ENCODE measurements at regions not wholly inside any gene's neighbourhood (a gene's known extent, or its start where the extent isn't known, plus 50 kb on each side); places are given as distances from the start of the nearest gene placed in this dataset.

DNA sequence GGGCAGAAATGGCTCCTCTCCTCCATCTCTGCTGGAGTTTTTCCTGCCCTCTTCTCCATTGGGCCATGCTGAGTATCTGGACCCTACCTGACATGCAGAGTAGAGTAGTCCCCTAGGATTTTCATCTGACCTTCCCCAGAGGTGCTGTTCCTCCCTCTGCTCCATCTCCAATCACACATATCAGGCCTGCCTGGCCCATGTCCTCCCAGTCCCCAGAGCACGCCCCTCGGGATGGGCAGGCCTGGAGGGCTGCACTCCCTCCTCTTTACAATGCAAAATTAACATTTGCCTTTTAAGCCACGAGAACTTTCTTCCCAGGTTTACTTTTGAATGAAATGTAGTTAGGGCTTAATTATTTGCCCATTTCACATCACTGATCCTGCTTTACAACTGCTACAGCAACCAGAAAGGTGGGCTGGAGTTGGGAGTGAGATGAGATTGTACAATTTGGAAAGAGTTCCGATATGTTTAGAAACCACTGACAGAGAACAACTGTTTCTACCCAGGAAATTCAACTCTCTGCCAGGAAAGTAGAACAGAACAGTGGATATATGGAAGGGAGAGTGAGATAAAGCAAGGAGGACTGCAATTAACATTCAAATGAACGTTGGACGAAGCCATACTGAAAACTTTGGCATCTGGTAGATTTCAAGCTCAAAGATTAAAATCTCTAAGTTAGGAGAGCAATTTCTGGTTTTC lies 184.0 kb upstream of the HABP2 start:
- no peak for DNase-seq

GRCh38 chr10:113369365-113369694 lies 183.5 kb upstream of the HABP2 start:
- DNase-seq: no peak

- DNase-seq: no peak
Observed at GRCh38 chr10:113376428-113376827, 176.4 kb upstream of the HABP2 start.

- no peak for DNase-seq
Observed at GRCh38 chr10:113379091-113379490, 173.8 kb upstream of the HABP2 start.

GRCh38 chr10:113381416-113381815 lies 171.4 kb upstream of the HABP2 start:
- no peak for DNase-seq

GRCh38 chr10:113381981-113382509 lies 170.8 kb upstream of the HABP2 start:
- DNase-seq: no peak

GRCh38 chr10:113382691-113383090 lies 170.2 kb upstream of the HABP2 start:
- no peak for DNase-seq

DNA sequence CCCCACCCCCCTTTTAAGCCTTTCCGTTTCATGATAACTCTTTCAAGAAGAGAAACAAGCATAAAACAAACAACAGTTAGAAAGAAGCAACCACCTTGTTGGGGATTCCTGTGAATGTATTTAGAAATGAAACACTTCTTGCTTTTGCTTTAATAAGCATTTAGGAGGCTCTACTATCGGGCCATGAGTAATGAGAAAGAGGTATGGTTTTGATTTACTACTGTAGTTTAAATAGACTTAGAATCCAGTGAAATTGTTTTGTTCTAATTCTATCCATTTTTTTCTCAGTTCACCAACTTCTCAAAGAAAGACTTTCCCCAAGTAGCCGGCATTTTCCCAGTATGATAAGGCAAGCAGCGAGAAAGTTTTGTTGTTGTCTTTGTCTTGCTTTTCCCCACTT lies 168.7 kb upstream of the HABP2 start:
- no peak for DNase-seq

GRCh38 chr10:113385021-113385999 lies 167.5 kb upstream of the HABP2 start:
- peak; percentile 34 for DNase-seq

DNA sequence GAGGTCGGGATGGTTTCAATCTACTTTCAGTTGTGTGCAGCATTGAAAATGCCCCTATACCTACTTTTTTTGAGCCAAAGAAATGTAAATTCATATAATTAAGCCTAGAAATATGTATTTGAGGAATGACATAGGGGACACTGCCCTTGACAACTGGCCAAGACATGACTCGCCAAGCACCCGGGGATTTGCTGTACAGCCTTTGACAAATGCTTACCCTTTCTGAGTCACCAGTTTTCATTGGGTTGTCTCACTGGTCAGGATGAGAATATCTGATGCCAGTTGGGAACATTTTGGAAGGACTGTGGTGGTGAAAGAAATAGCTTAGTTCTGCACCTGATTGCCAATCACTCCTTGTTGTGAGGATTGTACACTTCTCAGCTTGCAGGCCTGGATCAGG lies 166.8 kb upstream of the HABP2 start:
- no peak for DNase-seq

DNA sequence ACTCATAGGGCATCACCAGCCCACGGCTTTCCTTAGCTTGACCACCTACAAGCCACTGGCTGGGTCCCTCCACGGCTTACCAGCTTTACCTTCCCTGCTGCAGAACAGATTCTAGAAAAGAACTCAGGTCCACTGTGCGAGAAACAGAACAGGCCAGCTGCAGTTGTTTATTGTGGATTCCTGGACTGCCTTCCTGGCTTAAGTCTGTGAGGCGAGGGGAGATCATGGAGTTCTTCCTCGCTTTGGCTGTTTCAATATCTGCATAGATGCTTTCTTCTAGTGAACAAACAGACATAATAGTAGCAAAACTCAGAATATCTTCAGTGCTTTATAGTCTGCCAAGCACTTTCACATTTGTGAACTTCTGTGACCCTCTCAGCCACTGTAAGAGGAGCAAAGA lies 162.9 kb upstream of the HABP2 start:
- DNase-seq: no peak

DNA sequence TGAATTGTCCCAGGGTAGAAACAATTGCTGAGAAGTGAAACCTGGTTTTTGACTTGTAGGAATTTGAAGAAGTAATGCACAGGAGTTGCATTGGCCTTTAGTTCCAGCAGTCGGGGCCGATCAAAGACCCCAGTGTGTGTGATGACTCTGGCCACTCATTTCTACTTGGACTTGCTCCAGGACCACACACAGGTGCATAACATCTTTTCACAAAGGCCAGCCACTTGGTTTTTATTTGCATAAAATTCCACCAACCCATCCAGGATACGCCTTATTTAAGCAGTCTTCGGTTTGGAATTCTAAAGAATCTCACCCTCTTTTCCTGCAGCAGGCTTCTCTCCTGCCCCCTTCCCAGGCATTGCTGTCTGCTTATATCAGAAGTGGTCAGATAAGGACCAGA lies 162.0 kb upstream of the HABP2 start:
- DNase-seq: no peak

- no peak for DNase-seq
Observed at GRCh38 chr10:113397047-113397446, 155.8 kb upstream of the HABP2 start.

DNA sequence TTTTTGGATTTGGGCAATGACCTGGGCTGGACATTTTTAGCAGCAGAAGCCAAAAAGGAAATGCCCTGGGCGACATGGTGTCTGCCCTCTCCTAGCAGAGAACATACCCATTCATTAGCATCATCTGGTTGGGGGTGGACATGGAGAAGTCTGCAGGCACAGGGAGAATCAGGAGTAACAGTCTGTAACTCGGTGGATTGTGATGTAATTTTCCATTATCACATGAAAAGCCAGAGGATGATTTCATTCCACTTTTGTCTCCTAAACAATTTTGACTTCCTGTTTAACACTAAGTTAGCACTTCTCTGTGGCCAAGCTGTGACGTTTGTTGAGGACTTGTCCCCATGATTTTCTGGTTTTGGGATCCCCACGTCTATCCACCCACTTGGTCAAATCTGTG lies 153.8 kb upstream of the HABP2 start:
- DNase-seq: no peak

GRCh38 chr10:113402602-113403001 lies 150.3 kb upstream of the HABP2 start:
- no peak for DNase-seq

- no peak for DNase-seq
Observed at GRCh38 chr10:113407218-113407617, 145.6 kb upstream of the HABP2 start.

GRCh38 chr10:113409175-113409574 lies 143.7 kb upstream of the HABP2 start:
- DNase-seq: no peak

DNA sequence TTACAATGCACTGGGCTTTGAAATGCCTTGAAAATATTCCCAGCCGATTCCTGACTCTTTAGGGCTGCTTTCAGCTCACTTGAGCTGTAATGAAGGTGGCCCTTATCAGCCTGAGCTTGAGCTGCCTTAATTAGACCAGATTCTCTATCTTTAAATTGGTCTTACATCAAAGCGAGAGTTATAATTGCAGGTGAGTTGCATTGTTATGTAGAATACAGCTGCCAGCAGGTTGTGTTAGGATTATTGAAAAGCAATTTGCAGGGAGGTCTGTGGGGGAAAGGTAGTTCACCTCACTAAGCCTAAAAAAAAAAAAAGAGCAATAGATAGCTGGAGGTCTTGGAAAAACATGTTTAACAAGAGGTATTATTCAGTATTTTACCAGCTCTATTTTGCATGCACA lies 142.2 kb upstream of the HABP2 start:
- no peak for DNase-seq

DNA sequence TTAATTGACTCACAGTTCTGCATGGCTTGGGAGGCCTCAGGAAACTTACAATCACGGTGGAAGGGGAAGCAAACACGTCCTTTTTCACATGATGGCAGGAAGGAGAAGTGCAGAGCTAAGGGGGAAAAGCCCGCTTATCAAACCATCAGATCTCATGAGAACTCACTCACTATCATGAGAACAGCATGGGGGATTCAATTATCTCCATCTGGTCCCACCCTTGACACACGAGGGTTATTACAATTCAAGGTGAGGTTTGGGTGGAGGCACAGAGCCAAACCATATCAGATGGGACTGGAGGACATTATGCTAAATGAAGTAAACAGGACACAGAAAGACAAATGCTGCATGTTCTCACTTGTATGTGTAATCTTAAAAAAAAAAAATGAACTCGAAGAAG lies 141.4 kb upstream of the HABP2 start:
- DNase-seq: no peak

DNA sequence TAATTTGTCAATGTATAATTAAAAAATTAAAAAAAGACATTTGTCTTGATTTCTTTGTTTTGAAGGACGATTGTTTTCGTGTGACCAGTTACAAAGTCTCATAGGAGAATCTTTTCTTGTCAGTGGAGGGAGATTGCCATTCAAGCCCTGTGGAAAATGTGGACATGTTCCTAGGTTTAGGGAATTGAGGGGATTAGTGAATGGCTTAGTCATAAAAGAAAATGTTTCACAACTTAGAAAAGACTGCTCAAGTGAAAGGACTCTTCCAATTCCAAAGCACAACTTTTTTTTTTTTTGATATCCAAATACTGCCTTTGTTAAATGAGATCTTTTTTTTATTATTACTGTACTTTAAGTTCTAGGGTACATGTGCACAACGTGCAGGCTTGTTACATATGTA lies 140.7 kb upstream of the HABP2 start:
- DNase-seq: no peak

DNA sequence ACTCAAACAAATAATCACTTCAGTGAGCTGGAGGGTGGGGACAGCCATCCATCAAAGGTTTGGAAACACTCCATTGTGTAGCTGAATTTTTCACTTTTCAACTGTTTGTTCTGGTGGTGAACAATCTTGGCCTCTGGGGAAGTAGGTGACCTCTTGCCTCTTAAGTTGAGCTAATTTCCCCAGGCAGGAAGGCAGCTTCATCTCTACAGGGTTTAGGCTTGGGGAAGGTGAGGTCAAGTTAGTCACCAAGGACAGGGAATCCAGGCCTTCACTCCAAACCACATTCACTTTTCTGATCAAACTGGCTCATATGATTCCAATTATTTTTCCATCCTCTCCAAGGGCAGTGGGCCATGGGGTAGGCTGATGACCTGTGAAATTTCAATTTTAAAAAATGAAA lies 138.3 kb upstream of the HABP2 start:
- DNase-seq: no peak

- DNase-seq: no peak
Observed at GRCh38 chr10:113415246-113415645, 137.6 kb upstream of the HABP2 start.

GRCh38 chr10:113420057-113420732 lies 132.7 kb upstream of the HABP2 start:
- DNase-seq: no peak

Data from T-helper 9 cell (primary cell).